Effector memory CD4-positive, alpha-beta T cell (primary cell): ENCODE measurements at regions not wholly inside any gene's neighbourhood (a gene's known extent, or its start where the extent isn't known, plus 50 kb on each side); places are given as distances from the start of the nearest gene placed in this dataset.

ENCODE experiments used
- DNase-seq, 3 donors: peaks; one replicate each; pipeline ENCODE4 v3.0.0-alpha.2; 2020
- H3K27ac ChIP-seq: 2 replicates; pipeline ENCODE4 v1.7.0; 2013; ENCODE audit warnings: mild to moderate bottlenecking, low read length, moderate library complexity; ENCODE audit not compliant: insufficient read depth, poor library complexity, severe bottlenecking
- H3K27me3 ChIP-seq: replicated peaks from 2 replicates; pipeline ENCODE4 v1.7.0; 2013; ENCODE audit warnings: mild to moderate bottlenecking, low read length; ENCODE audit not compliant: insufficient read depth, control insufficient read depth, poor library complexity, severe bottlenecking
- H3K36me3 ChIP-seq: 2 replicates; pipeline ENCODE4 v1.7.0; 2013; ENCODE audit warnings: mild to moderate bottlenecking, low read length, moderate library complexity; ENCODE audit not compliant: control insufficient read depth, insufficient read depth
- H3K4me1 ChIP-seq: 2 replicates; pipeline ENCODE4 v1.7.0; 2013; ENCODE audit warnings: low read length, mild to moderate bottlenecking; ENCODE audit not compliant: control insufficient read depth, insufficient read depth, poor library complexity, severe bottlenecking
- H3K4me3 ChIP-seq: 2 replicates; pipeline ENCODE4 v1.7.0; 2013; ENCODE audit warnings: low read length, low read depth, mild to moderate bottlenecking; ENCODE audit not compliant: insufficient read depth, poor library complexity, severe bottlenecking
- H3K9me3 ChIP-seq: 2 replicates; pipeline ENCODE4 v1.7.0; 2013; ENCODE audit warnings: mild to moderate bottlenecking, low read length, moderate library complexity; ENCODE audit not compliant: control insufficient read depth

DNA sequence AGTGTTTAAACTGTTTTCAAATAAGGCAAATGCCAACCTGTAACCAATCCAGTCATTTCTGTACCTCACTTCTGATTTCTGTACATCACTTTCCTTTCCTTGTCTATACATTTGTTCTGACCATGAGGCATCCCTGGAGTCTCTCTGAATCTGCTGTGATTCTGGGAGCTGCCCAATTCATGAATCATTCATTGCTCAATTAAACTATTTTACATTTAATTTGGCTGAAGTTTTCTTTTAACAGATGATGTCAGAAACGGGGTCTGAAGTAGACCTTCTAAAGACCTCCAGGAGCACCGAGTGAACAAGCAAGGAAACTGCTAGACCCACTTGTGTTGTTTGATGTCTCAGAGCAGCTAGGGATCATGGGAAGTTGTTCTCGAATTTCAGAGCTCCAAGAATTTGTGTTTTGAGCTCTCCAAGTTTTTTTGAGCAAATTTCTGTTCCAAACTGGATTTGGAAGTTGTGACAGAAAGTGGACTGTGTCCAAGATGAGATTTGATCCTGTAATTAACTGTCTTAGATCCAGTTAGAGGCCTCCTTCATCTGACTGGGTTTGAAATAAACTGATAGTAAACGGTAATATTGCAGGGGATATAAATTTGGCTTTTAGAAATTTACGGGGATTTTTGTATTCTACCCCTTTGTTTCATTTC, 490.8 kb upstream of the ST8SIA4 start:
- Histone ChIP-seq H3K36me3 (no peaks in the 10 kb centered on the region), H3K4me3 (no peak overlapping the region), H3K9me3 (no peaks in the 10 kb centered on the region), H3K27ac (no peak overlapping the region), H3K27me3 (no peaks in the 10 kb centered on the region), H3K4me1 (no peaks in the 10 kb centered on the region)
- DNase-seq = no peak

DNA sequence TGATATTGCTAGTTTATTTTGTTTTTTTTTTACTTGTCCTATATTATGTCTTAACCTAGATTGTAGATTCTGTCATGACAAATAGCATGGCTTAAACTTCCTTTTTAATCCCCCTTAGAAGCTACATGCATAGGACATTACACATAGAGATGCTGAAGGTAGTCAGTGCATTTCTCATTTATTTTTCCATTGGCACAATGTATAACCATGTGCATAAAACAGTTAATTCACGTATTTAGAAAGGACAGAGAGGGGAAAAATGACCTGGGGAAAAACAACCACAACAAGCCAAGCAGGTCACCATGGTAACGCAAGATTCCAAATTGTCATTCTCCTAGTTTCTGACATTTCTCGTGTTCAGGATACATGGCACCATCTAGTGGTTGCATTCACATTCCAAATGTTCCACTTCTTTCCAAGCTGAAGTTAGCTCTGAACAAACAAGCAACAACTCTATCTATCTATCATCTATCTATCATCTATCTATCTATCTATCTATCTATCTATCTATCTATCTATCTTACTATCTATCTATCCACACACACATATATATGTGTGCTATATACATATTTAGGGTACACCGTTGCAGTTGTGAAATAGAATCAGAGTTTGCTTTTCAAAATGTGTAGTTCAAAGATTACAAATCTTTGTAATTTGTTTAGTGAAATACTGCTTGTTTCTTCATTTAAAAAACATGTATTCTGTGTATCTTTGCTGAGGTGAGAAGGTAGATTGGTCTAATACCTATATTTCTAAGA, 487.2 kb upstream of the ST8SIA4 start:
- Histone ChIP-seq H3K9me3 (no peaks in the 10 kb centered on the region), H3K4me1 (no peaks in the 10 kb centered on the region), H3K27ac (no peak overlapping the region), H3K4me3 (no peak overlapping the region), H3K27me3 (no peaks in the 10 kb centered on the region), H3K36me3 (no peaks in the 10 kb centered on the region)
- no peak for DNase-seq

DNA sequence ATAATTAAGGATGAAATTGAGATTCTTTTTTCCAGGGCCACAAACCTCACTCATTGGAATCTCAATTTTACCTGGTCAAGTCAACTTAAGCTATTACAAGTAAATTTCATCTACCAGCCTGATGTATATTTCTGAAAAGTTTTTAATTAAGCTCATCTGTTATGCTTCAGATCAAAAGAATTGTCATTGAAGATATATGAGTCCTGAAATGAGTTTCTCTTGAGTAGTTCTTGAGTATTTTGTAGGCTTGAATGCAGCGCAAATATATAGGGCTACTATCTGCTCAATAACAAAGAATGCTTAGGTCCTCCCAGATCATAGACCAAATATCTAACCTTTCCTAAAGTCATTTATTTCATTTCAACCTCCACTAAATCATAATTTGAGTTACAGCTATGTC, 482.2 kb upstream of the ST8SIA4 start:
- Histone ChIP-seq H3K27ac (no peak overlapping the region), H3K4me3 (no peak overlapping the region), H3K27me3 (no peaks in the 10 kb centered on the region), H3K9me3 (no peaks in the 10 kb centered on the region), H3K36me3 (no peaks in the 10 kb centered on the region), H3K4me1 (no peaks in the 10 kb centered on the region)
- DNase-seq = no peak

DNA sequence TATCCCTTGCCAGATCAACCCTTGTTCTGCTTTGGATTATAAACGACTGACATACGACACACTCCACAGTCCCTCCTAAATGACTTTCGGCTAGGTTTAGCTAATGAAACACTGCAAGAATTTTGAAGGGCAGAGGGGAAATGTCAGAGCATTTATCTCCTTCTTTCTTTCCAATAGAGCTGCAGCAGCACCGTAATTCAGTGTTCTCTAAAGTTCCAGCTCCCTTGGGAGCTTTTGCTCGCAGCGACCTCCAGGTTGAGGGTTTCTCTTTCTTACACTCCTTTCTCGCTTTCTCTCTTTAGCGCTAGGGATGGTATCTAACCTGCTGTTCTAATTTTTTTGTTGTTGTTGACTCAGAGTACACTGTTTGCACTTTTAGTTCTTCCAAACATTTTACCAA, 467.1 kb upstream of the ST8SIA4 start:
- Histone ChIP-seq H3K9me3 (no peaks in the 10 kb centered on the region), H3K36me3 (no peaks in the 10 kb centered on the region), H3K4me1 (no peaks in the 10 kb centered on the region), H3K27me3 (no peaks in the 10 kb centered on the region), H3K27ac (no peak overlapping the region), H3K4me3 (no peak overlapping the region)
- no peak for DNase-seq

DNA sequence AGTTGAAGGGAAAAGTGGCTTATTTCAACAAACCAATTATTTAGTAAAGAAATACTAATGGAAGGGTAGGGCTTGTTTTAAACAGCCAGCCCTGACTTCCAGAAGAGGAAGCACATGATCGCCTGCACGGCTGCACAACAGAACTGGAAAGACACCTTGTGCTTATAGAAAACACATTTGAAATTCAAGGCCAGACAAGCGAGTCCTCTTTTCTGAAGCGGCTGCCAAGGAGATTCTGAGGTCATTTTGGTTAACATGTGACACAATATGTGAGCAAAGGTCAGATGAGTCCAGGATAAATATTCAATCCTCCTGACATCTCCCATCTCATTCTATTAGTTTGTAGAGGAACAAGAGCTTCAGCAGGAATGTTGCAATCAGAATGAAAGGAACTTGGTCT, 461.4 kb upstream of the ST8SIA4 start:
- Histone ChIP-seq H3K4me3 (no peak overlapping the region), H3K36me3 (no peaks in the 10 kb centered on the region), H3K27me3 (no peaks in the 10 kb centered on the region), H3K27ac (no peak overlapping the region), H3K9me3 (no peaks in the 10 kb centered on the region), H3K4me1 (no peaks in the 10 kb centered on the region)
- no peak for DNase-seq

DNA sequence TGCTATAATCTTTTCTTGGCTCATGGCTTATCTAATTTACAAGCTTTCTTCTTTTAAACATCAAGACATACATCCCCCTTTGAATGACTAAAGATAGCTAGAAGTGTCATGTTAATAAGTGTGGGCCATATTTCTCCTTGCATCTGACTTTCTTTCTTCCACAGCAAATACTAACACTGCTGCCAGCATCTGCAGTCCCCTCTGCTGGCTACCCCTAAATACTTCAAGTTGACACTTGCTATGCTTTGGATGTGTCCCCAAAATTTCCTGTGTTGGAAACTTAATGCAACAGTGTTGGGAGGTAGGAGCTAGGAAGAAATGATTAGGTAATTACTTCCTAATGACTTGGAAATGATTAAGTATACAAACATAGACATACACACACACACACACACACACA, 459.0 kb upstream of the ST8SIA4 start:
- Histone ChIP-seq H3K9me3 (no peaks in the 10 kb centered on the region), H3K4me1 (no peaks in the 10 kb centered on the region), H3K27me3 (no peaks in the 10 kb centered on the region), H3K27ac (no peak overlapping the region), H3K4me3 (no peak overlapping the region), H3K36me3 (no peaks in the 10 kb centered on the region)
- DNase-seq = no peak

DNA sequence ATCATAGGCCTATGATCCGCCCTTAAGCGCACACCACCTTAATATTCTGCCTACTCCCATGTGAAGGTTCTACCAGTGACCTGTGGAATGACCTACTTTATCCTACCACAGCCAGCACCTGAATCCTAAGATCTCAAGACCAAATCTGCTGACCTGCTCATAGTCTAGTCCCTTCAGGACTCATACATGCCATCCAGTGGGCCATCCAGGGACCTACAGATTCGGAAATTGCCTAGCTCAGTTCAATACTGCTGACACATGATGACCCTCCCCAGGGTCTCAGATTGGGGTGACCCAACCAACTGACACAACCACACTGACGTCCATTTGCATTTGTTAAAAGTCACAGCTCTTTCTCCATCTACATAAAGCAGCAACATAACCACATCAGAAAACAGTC, 443.8 kb upstream of the ST8SIA4 start:
- no peaks in the 10 kb centered on the region for H3K36me3 ChIP-seq
- H3K27ac ChIP-seq = no peak overlapping the region
- no peak for DNase-seq

DNA sequence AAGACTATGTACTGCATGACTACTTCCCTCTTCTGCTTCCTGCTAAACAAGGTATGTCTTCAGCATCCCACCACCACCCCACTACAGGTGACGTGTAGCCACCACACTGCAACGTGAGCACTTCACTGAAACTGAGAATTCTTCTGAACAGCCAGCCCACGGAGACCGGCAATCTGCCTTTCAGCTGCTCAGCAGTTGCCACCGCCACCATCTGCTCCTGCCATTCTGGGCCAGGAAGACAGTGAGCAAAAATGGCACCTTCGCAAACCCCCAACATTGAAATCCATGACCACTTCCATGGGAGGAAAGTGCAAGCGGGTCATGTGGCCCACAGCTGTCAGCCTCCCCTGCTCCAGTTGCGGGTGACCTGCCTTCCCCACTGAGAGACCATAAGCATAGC, 443.4 kb upstream of the ST8SIA4 start:
- Histone ChIP-seq H3K4me1 (no peaks in the 10 kb centered on the region), H3K4me3 (no peak overlapping the region), H3K9me3 (no peaks in the 10 kb centered on the region), H3K27ac (no peak overlapping the region), H3K36me3 (no peaks in the 10 kb centered on the region), H3K27me3 (no peaks in the 10 kb centered on the region)
- DNase-seq = no peak

More for the DNA sequence above, 443.8 kb upstream of the ST8SIA4 start:
- H3K4me1 ChIP-seq = no peaks in the 10 kb centered on the region
- H3K4me3 ChIP-seq = no peak overlapping the region
- H3K9me3 ChIP-seq = no peaks in the 10 kb centered on the region
- no peaks in the 10 kb centered on the region for H3K27me3 ChIP-seq

DNA sequence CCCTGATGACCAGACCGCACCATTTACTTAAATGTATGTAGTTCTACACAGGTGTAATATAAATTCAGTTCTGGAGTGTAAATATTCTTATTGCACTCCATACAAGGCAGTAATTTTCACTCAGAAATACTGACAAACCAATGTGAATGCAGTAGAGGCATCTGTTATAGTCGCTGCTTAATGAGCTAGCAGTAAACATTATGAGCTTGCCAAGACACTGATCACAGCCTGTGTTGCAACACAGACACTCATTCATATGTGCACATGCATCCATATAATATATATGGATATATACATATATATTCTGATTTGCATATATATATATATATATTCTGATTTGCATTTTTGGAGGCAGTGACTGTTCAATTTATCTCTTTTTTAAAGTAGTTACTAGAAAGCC, 435.1 kb upstream of the ST8SIA4 start:
- H3K27ac ChIP-seq = no peak overlapping the region
- H3K27me3 ChIP-seq = no peaks in the 10 kb centered on the region
- H3K36me3 ChIP-seq = no peaks in the 10 kb centered on the region
- no peaks in the 10 kb centered on the region for H3K4me1 ChIP-seq
- H3K4me3 ChIP-seq = no peak overlapping the region
- no peak for DNase-seq
- H3K9me3 ChIP-seq = no peaks in the 10 kb centered on the region

DNA sequence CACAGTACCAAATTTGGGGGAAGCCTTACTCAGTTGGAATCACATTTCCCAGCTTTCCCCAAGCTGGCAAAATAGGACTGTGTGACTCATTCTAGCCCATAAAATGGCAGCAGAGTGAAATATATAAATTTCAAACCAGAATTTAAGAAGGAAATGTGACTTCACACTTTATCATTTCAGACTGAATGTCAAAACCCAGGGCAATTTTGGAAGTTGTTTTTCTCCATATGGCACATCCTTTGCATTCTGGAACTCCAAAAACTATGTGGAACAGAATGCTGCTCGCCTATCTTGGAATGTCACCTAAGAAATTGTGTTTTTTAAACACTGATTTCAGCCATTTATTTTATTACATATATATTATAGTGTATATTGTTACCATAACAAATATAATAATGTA, 424.7 kb upstream of the ST8SIA4 start:
- Histone ChIP-seq H3K4me1 (no peaks in the 10 kb centered on the region), H3K27me3 (no peaks in the 10 kb centered on the region), H3K36me3 (no peaks in the 10 kb centered on the region), H3K9me3 (no peaks in the 10 kb centered on the region), H3K4me3 (no peak overlapping the region), H3K27ac (no peak overlapping the region)
- DNase-seq = no peak
